GM12878 (cell line): ENCODE measurements at regions not wholly inside any gene's neighbourhood (a gene's known extent, or its start where the extent isn't known, plus 50 kb on each side); places are given as distances from the start of the nearest gene placed in this dataset.

ENCODE experiments used
- ATAC-seq: fragments of 200-7000 bp; cut with Tn5 transposase; 3 replicates; pipeline ENCODE4 v1.9.1; 2020; ENCODE audit warnings: mild to moderate bottlenecking, moderate library complexity
- BruUV-seq: library from RNA; stranded (reverse); fragments of 400-500 nt; replicated peaks from 2 replicates; lab custom pipeline; 2021; lab: Mats Ljungman, UMichigan
- CTCF ChIA-PET: fragments of 300-600 bp; sonication (Branson Sonifier 250); formaldehyde crosslinking; extraction: SDS; loops from one replicate; lab custom pipeline; 2021; ENCODE audit warnings: inconsistent platforms; lab: Yijun Ruan, JAX
- POLR2A ChIA-PET: fragments of 350-600 bp; formaldehyde crosslinking; extraction: SDS; loops from one replicate; lab custom pipeline; 2021; ENCODE audit warnings: inconsistent platforms; lab: Charles Lee
- RAD21 ChIA-PET: fragments of 300-600 bp; sonication (Branson Sonifier 250); formaldehyde crosslinking; loops from one replicate; lab custom pipeline; 2023; ENCODE audit warnings: antibody characterized with exemption; ENCODE audit not compliant: unreplicated experiment; lab: Charles Lee
- SMC1A ChIA-PET: fragments of 300-600 bp; sonication (Branson Sonifier 250); formaldehyde crosslinking; loops from one replicate; lab custom pipeline; 2023; ENCODE audit not compliant: unreplicated experiment, uncharacterized antibody; lab: Charles Lee
- DNase-seq: peaks from one replicate; pipeline ENCODE4 v3.0.0-alpha.2; 2011; ENCODE audit warnings: low read depth, low spot score
- FAIRE-seq: peaks from 3 replicates; lab custom pipeline; 2011; peaks lifted over from hg19 to GRCh38; lab: Jason Lieb, UNC
- H2AFZ ChIP-seq: 2 replicates; pipeline ENCODE4 v1.6.0; 2011; ENCODE audit warnings: low read depth, low read length, control low read depth; ENCODE audit not compliant: control insufficient read depth
- H3K27ac ChIP-seq: 2 replicates; pipeline ENCODE4 v1.5.1; 2011; ENCODE audit warnings: control low read depth; ENCODE audit not compliant: control insufficient read depth, insufficient read depth
- H3K27me3 ChIP-seq, 2 experiments: replicated peaks in 1 of 2; 2 replicates each; pipeline versions ENCODE4 v1.6.0 to v1.6.1; 2011; ENCODE audit warnings: low read length in 1 of 2; ENCODE audit not compliant: control insufficient read depth in 2 of 2, insufficient read depth in 2 of 2
- H3K36me3 ChIP-seq, 2 experiments: 2 replicates each; pipeline ENCODE4 v1.5.1; 2011; ENCODE audit warnings: low read length in 1 of 2; ENCODE audit not compliant: control insufficient read depth in 2 of 2, insufficient read depth in 2 of 2
- H3K4me1 ChIP-seq: 2 replicates; pipeline ENCODE4 v1.6.1; 2011; ENCODE audit warnings: mild to moderate bottlenecking, low read length, moderate library complexity, mixed read lengths; ENCODE audit not compliant: control insufficient read depth, insufficient read depth
- H3K4me2 ChIP-seq: 2 replicates; pipeline ENCODE4 v1.6.0; 2011; ENCODE audit warnings: control low read depth; ENCODE audit not compliant: control insufficient read depth, insufficient read depth
- H3K4me3 ChIP-seq: fragments of 200-600 bp; sonication (generic); 2 replicates; pipeline ENCODE4 v1.5.1; 2016
- H3K79me2 ChIP-seq: 2 replicates; pipeline ENCODE4 v1.6.0; 2011; ENCODE audit warnings: low read length; ENCODE audit not compliant: control insufficient read depth, insufficient read depth
- H3K9ac ChIP-seq: 2 replicates; pipeline ENCODE4 v1.8.0; 2011; ENCODE audit warnings: low read length, control low read depth, mixed read lengths; ENCODE audit not compliant: control insufficient read depth, insufficient read depth
- H3K9me3 ChIP-seq: replicated peaks from 3 replicates; pipeline ENCODE4 v1.5.1; 2011; ENCODE audit warnings: mild to moderate bottlenecking, low read length; ENCODE audit not compliant: control insufficient read depth, insufficient read depth
- H4K20me1 ChIP-seq: 2 replicates; pipeline ENCODE4 v1.6.0; 2011; ENCODE audit not compliant: control insufficient read depth, insufficient read depth
- BCLAF1 ChIP-seq: fragments of 450-650 bp; IDR thresholded peaks from 2 replicates; pipeline ENCODE4 v1.6.1; 2017; ENCODE audit warnings: antibody characterized with exemption, mild to moderate bottlenecking, moderate library complexity
- CEBPB ChIP-seq, 2 experiments: fragments of 150-350 bp in 1 of 2; IDR thresholded peaks; 2 replicates each; pipeline ENCODE4 v1.6.1; 2012 to 2014; ENCODE audit warnings: low read depth in 2 of 2, low read length in 2 of 2, borderline replicate concordance in 1 of 2, inconsistent platforms in 1 of 2
- EGR1 ChIP-seq, 2 experiments: IDR thresholded peaks; 1 replicate in 1 of 2; 2 replicates in 1 of 2; pipeline ENCODE4 v1.6.1; 2011 to 2012; ENCODE audit warnings: low read depth in 2 of 2, low read length in 2 of 2, borderline replicate concordance in 1 of 2, mild to moderate bottlenecking in 1 of 2, moderate library complexity in 1 of 2
- FOS ChIP-seq: IDR thresholded peaks from 3 replicates; pipeline ENCODE4 v1.6.1; 2011; ENCODE audit warnings: borderline replicate concordance; ENCODE audit not compliant: insufficient read length; ENCODE audit errors: extremely low read depth
- HCFC1 ChIP-seq: fragments of 150-350 bp; IDR thresholded peaks from 2 replicates; pipeline ENCODE4 v1.6.1; 2014; ENCODE audit warnings: low read length
- HDAC6 ChIP-seq: fragments of 200-600 bp; sonication (generic); IDR thresholded peaks from one replicate; pipeline ENCODE4 v1.8.0; 2017; ENCODE audit warnings: antibody characterized with exemption; ENCODE audit not compliant: unreplicated experiment
- NR2F1 ChIP-seq: fragments of 450-650 bp; conservative IDR thresholded peaks from 2 replicates; pipeline ENCODE4 v1.6.1; 2017; ENCODE audit warnings: mild to moderate bottlenecking
- PAX5 ChIP-seq: IDR thresholded peaks from 2 replicates; pipeline ENCODE4 v1.6.1; 2011; ENCODE audit warnings: low read depth, low read length, borderline replicate concordance
- PKNOX1 ChIP-seq: fragments of 450-650 bp; IDR thresholded peaks from 2 replicates; pipeline ENCODE4 v1.6.1; 2016; ENCODE audit warnings: mild to moderate bottlenecking
- POLR2A ChIP-seq: IDR thresholded peaks from 2 replicates; pipeline ENCODE4 v1.6.1; 2011; ENCODE audit warnings: low read depth, mild to moderate bottlenecking, low read length
- REST ChIP-seq: IDR thresholded peaks from 2 replicates; pipeline ENCODE4 v1.6.1; 2012; ENCODE audit warnings: mild to moderate bottlenecking, low read depth, low read length
- STAT1 ChIP-seq: fragments of 450-650 bp; conservative IDR thresholded peaks from 2 replicates; pipeline ENCODE4 v1.6.1; 2014; ENCODE audit warnings: antibody characterized with exemption, mild to moderate bottlenecking
- USF1 ChIP-seq: IDR thresholded peaks from 2 replicates; pipeline ENCODE4 v1.6.1; 2011; ENCODE audit warnings: borderline replicate concordance, low read depth, mild to moderate bottlenecking, moderate library complexity, mixed read lengths, low read length; ENCODE audit not compliant: insufficient read depth; ENCODE audit errors: extremely low read length
- USF2 ChIP-seq: IDR thresholded peaks from 2 replicates; pipeline ENCODE4 v1.6.1; 2011; ENCODE audit warnings: low read depth, low read length, improper control_type of control experiment, borderline replicate concordance
- ZNF24 ChIP-seq: fragments of 450-650 bp; IDR thresholded peaks from 2 replicates; pipeline ENCODE4 v1.6.1; 2017; ENCODE audit warnings: antibody characterized with exemption, mild to moderate bottlenecking
- ZNF384 ChIP-seq: IDR thresholded peaks from 2 replicates; pipeline ENCODE4 v1.6.1; 2012; ENCODE audit warnings: low read depth, mild to moderate bottlenecking, low read length, improper control_type of control experiment, borderline replicate concordance
- WGBS: methylation state at CpG from one replicate; pipeline ENCODE4 v1.1.6; 2016; ENCODE audit warnings: low lambda C conversion rate; ENCODE audit not compliant: insufficient replicate concordance, insufficient coverage; ENCODE audit errors: missing lambda C conversion rate; 5-methylcytosine and 5-hydroxymethylcytosine counted together
- in situ Hi-C: fragments of 300-500 bp; cut with MboI; formaldehyde crosslinking; loops from 9 replicates; pipeline ENCODE4 v1.14.3; 2018; ENCODE audit warnings: mixed read lengths
- intact Hi-C: fragments of 100-400 bp; cut with micrococcal nuclease; formaldehyde crosslinking; loops from one replicate; pipeline ENCODE4 v1.14.2; 2022; ENCODE audit not compliant: unreplicated experiment

- SMC1A ChIA-PET, result interaction anchor here (1.4 kb wide), 1 partner anchor 25 kb away, joined by 3 read pairs; no protein-coding TSS in a partner anchor
- no peaks in the 10 kb centered on the region for H3K27me3 ChIP-seq
- DNase-seq (no peak), FAIRE-seq (no peak), ATAC-seq (no peak)
- CTCF ChIA-PET, result interaction anchor here (0.7 kb wide), 1 partner anchor 636 kb away, joined by 3 read pairs; no protein-coding TSS in a partner anchor
- RAD21 ChIA-PET, result no interaction called here
- TF ChIP-seq NR2F1 (no peak), STAT1 (no peak), POLR2A (no peak), REST (no peak), FOS (no peak), ZNF384 (no peak), BCLAF1 (no peak), USF1 (no peak), PKNOX1 (no peak), EGR1 (IDR thresholded peaks at IDR 0.05; ENCODE audit: borderline replicate concordance in 1 of 2, low read depth in 2 of 2, low read length in 2 of 2) (no peak), USF2 (no peak), CEBPB (IDR thresholded peaks at IDR 0.05; ENCODE audit: borderline replicate concordance in 1 of 2, low read depth in 2 of 2, low read length in 2 of 2) (no peak), PAX5 (no peak), HCFC1 (no peak), HDAC6 (no peak), ZNF24 (no peak)
- H3K4me3 ChIP-seq, result no peak overlapping the region
- no peaks in the 10 kb centered on the region for H3K36me3 ChIP-seq
- H3K4me2 ChIP-seq, result no peak overlapping the region
- H3K79me2 ChIP-seq, result no peaks in the 10 kb centered on the region
- no peaks in the 10 kb centered on the region; the same call in 2 of the 3 replicates for H3K9me3 ChIP-seq
- intact Hi-C loops (no loop called here), in situ Hi-C loops (no loop called here)
- no peak overlapping the region for H3K9ac ChIP-seq
- no TSS peak for BruUV-seq
- H2AFZ ChIP-seq, result no peak overlapping the region
- H3K27ac ChIP-seq, result no peak overlapping the region
- no peaks in the 10 kb centered on the region for H4K20me1 ChIP-seq
- 60% methylated on average over 7 of the region's 7 CpGs for WGBS
- POLR2A ChIA-PET, result no interaction called here
- peaks cover 4% of the 10 kb centered on the region for H3K4me1 ChIP-seq
These were observed 140.2 kb downstream of the HSD17B3 start for GRCh38 chr9:96161819-96162218.
